Keratinocyte (primary cell): ENCODE measurements at regions not wholly inside any gene's neighbourhood (a gene's known extent, or its start where the extent isn't known, plus 50 kb on each side); places are given as distances from the start of the nearest gene placed in this dataset.

Source experiments
- DNase-seq: peaks from one replicate; pipeline ENCODE4 v3.0.0-alpha.2; 2011; ENCODE audit warnings: low read depth, missing footprints, low spot score
- FAIRE-seq: peaks from 2 replicates; lab custom pipeline; 2011; peaks lifted over from hg19 to GRCh38; lab: Jason Lieb, UNC
- H2AFZ ChIP-seq: 2 replicates; pipeline ENCODE4 v1.6.0; 2012; ENCODE audit warnings: low read length, control low read depth, inconsistent platforms; ENCODE audit not compliant: control insufficient read depth
- H3K27ac ChIP-seq: 2 replicates; pipeline ENCODE4 v1.5.1; 2011; ENCODE audit warnings: low read length; ENCODE audit not compliant: control insufficient read depth, insufficient read depth
- H3K27me3 ChIP-seq: 3 replicates; pipeline ENCODE4 v1.6.0; 2011; ENCODE audit warnings: low read length; ENCODE audit not compliant: control insufficient read depth, insufficient read depth; ENCODE audit errors: extremely low read depth
- H3K36me3 ChIP-seq, 2 experiments: 2 replicates in 1 of 2; 3 replicates in 1 of 2; pipeline ENCODE4 v1.5.1; 2011; ENCODE audit warnings: low read length in 2 of 2, mild to moderate bottlenecking in 1 of 2; ENCODE audit not compliant: control insufficient read depth in 2 of 2, insufficient read depth in 2 of 2; ENCODE audit errors: extremely low read depth in 1 of 2
- H3K4me1 ChIP-seq: 3 replicates; pipeline ENCODE4 v1.5.1; 2011; ENCODE audit warnings: low read length; ENCODE audit not compliant: control insufficient read depth, insufficient read depth; ENCODE audit errors: extremely low read depth
- H3K4me2 ChIP-seq: 3 replicates; pipeline ENCODE4 v1.6.0; 2011; ENCODE audit warnings: low read depth, low read length; ENCODE audit not compliant: control insufficient read depth, insufficient read depth; ENCODE audit errors: extremely low read depth
- H3K4me3 ChIP-seq, 3 experiments: fragments of 200-600 bp in 1 of 3; sonication (generic) in 1 of 3; 2 replicates in 2 of 3; 3 replicates in 1 of 3; pipeline ENCODE4 v1.5.1; 2011 to 2016; ENCODE audit warnings: low read length in 3 of 3, mild to moderate bottlenecking in 3 of 3, control low read depth in 2 of 3, inconsistent platforms in 1 of 3, low read depth in 1 of 3, mixed read lengths in 1 of 3, mixed run types in 1 of 3, moderate library complexity in 1 of 3; ENCODE audit not compliant: control insufficient read depth in 2 of 3, insufficient read depth in 2 of 3; ENCODE audit errors: extremely low read depth in 1 of 3
- H3K79me2 ChIP-seq: 2 replicates; pipeline ENCODE4 v1.6.0; 2012; ENCODE audit warnings: low read length; ENCODE audit not compliant: control insufficient read depth, insufficient read depth
- H3K9ac ChIP-seq: 3 replicates; pipeline ENCODE4 v1.6.0; 2011; ENCODE audit warnings: low read length; ENCODE audit not compliant: control insufficient read depth, insufficient read depth; ENCODE audit errors: extremely low read depth
- H3K9me1 ChIP-seq: 3 replicates; pipeline ENCODE4 v1.6.0; 2011; ENCODE audit warnings: low read length; ENCODE audit not compliant: control insufficient read depth, insufficient read depth; ENCODE audit errors: extremely low read depth
- H3K9me3 ChIP-seq: 2 replicates; pipeline ENCODE4 v1.5.1; 2012; ENCODE audit warnings: low read depth, low read length; ENCODE audit not compliant: control insufficient read depth
- H4K20me1 ChIP-seq: 3 replicates; pipeline ENCODE4 v1.6.0; 2011; ENCODE audit warnings: low read length; ENCODE audit not compliant: control insufficient read depth, insufficient read depth; ENCODE audit errors: extremely low read depth
- CTCF ChIP-seq, 3 experiments: IDR thresholded peaks in 1 of 3; conservative IDR thresholded peaks in 1 of 3; optimal IDR thresholded peaks in 1 of 3; 2 replicates in 2 of 3; 3 replicates in 1 of 3; pipeline versions ENCODE3 to v1.5.1; 2011; ENCODE audit warnings: low read length in 3 of 3, mild to moderate bottlenecking in 3 of 3, moderate library complexity in 2 of 3, control low read depth in 1 of 3, inconsistent platforms in 1 of 3; ENCODE audit not compliant: insufficient read depth in 2 of 3; ENCODE audit errors: extremely low read depth in 1 of 3
- EZH2 ChIP-seq: IDR thresholded peaks from one replicate; pipeline ENCODE4 v1.6.1; 2012; ENCODE audit warnings: inconsistent platforms, mild to moderate bottlenecking, low read length, moderate library complexity
- dilution Hi-C: fragments of 300-500 bp; cut with MboI; formaldehyde crosslinking; loops from one replicate; pipeline ENCODE4 v1.7.0; 2020; ENCODE audit warnings: low sequenced_read_pairs; ENCODE audit not compliant: extremely low pct_ligation_motif_present

- Histone ChIP-seq H3K4me1 (no peaks in the 10 kb centered on the region), H2AFZ (no peak overlapping the region), H3K9me3 (no peaks in the 10 kb centered on the region), H3K4me2 (no peak overlapping the region), H3K27ac (no peak overlapping the region), H3K9me1 (no peaks in the 10 kb centered on the region), H4K20me1 (no peaks in the 10 kb centered on the region), H3K9ac (no peak overlapping the region), H3K27me3 (no peaks in the 10 kb centered on the region), H3K36me3 (no peaks in the 10 kb centered on the region), H3K79me2 (no peaks in the 10 kb centered on the region), H3K4me3 (no peak overlapping the region)
- no peak for FAIRE-seq
- dilution Hi-C loops, result no loop called here
- no peak for TF ChIP-seq CTCF (optimal IDR thresholded peaks at IDR 0.05 in 1 of 3, IDR thresholded peaks at IDR 0.05 in 1 of 3, conservative IDR thresholded peaks at IDR 0.05 in 1 of 3; ENCODE audit: extremely low read depth in 1 of 3, insufficient read depth in 2 of 3, low read length in 3 of 3)
- no peak for TF ChIP-seq EZH2
- DNase-seq, result no peak
These were observed 380.5 kb downstream of the SLCO4C1 start for GRCh38 chr5:101915554-101915953.

DNA sequence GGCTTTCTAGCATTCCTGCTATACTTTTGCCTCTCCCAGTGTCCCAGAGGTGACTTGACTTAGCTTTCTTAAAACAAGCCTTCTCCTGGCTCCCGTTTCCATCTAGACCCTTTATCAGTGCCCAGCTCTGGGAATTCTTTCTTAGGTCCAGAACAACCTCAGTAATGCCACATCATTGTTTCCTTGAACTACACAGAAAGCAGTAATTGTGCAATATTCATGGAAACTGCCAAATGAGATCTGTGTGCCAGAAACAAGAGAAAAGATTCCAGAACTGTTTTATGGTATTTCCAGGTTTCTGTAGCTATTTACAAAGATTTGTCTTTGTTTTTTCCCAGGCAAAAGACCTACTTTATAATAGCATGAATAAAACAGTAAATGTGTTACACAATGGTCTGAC, 391.3 kb downstream of the SLCO4C1 start:
- no peak overlapping the region for H3K4me3 ChIP-seq
- H3K27me3 ChIP-seq, result no peaks in the 10 kb centered on the region
- no peaks in the 10 kb centered on the region for H4K20me1 ChIP-seq
- FAIRE-seq, result no peak
- no peak for DNase-seq
- dilution Hi-C loops, result no loop called here
- no peaks in the 10 kb centered on the region for H3K9me3 ChIP-seq
- no peak overlapping the region for H3K9ac ChIP-seq
- no peak for TF ChIP-seq CTCF (optimal IDR thresholded peaks at IDR 0.05 in 1 of 3, IDR thresholded peaks at IDR 0.05 in 1 of 3, conservative IDR thresholded peaks at IDR 0.05 in 1 of 3; ENCODE audit: extremely low read depth in 1 of 3, insufficient read depth in 2 of 3, low read length in 3 of 3)
- TF ChIP-seq EZH2, result no peak
- no peak overlapping the region for H2AFZ ChIP-seq
- no peak overlapping the region for H3K27ac ChIP-seq
- H3K36me3 ChIP-seq, result no peaks in the 10 kb centered on the region
- H3K9me1 ChIP-seq, result no peaks in the 10 kb centered on the region
- no peak overlapping the region for H3K4me2 ChIP-seq
- no peaks in the 10 kb centered on the region for H3K79me2 ChIP-seq
- no peaks in the 10 kb centered on the region for H3K4me1 ChIP-seq
